SK-N-SH treated with all-trans-retinoic acid at 6 μM for 48 hours (cell line): ENCODE measurements at regions not wholly inside any gene's neighbourhood (a gene's known extent, or its start where the extent isn't known, plus 50 kb on each side); places are given as distances from the start of the nearest gene placed in this dataset.

ENCODE experiments used
- ATAC-seq: fragments of 200-7000 bp; cut with Tn5 transposase; 3 replicates; pipeline ENCODE4 v1.9.1; 2020; ENCODE audit warnings: mild to moderate bottlenecking, moderate library complexity
- BACH2 ChIP-seq: fragments of 250-450 bp; sonication (Bioruptor Pico); IDR thresholded peaks from 2 replicates; pipeline ENCODE4 v1.9.0; 2021; ENCODE audit warnings: mild to moderate bottlenecking, borderline replicate concordance
- CREB5 ChIP-seq: fragments of 250-450 bp; sonication (Bioruptor Pico); IDR thresholded peaks from 2 replicates; pipeline ENCODE4 v1.5.1; 2020; ENCODE audit warnings: low read depth, mild to moderate bottlenecking, moderate library complexity
- CSDC2 ChIP-seq: fragments of 250-450 bp; sonication (Bioruptor Pico); IDR thresholded peaks from 2 replicates; pipeline ENCODE4 v1.5.0; 2020; ENCODE audit warnings: mild to moderate bottlenecking, moderate library complexity
- CSRNP3 ChIP-seq: fragments of 250-450 bp; sonication (Bioruptor Pico); IDR thresholded peaks from 2 replicates; pipeline ENCODE4 v1.5.1; 2021; ENCODE audit warnings: mild to moderate bottlenecking, moderate library complexity
- GLIS3 ChIP-seq: fragments of 250-450 bp; sonication (Bioruptor Pico); IDR thresholded peaks from 2 replicates; pipeline ENCODE4 v1.5.0; 2020; ENCODE audit warnings: mild to moderate bottlenecking, moderate library complexity
- ISL1 ChIP-seq: fragments of 250-450 bp; sonication (Bioruptor Pico); IDR thresholded peaks from 2 replicates; pipeline ENCODE4 v2.1.2; 2022; ENCODE audit warnings: mild to moderate bottlenecking, moderate library complexity
- OSR1 ChIP-seq: fragments of 250-450 bp; sonication (Bioruptor Pico); IDR thresholded peaks from 2 replicates; pipeline ENCODE4 v1.8.0; 2022; ENCODE audit warnings: moderate library complexity, mild to moderate bottlenecking, inconsistent platforms
- PATZ1 ChIP-seq: fragments of 250-450 bp; sonication (Bioruptor Pico); IDR thresholded peaks from 2 replicates; pipeline ENCODE4 v1.8.0; 2020; ENCODE audit warnings: mild to moderate bottlenecking, moderate library complexity, borderline replicate concordance
- PPARA ChIP-seq: fragments of 250-450 bp; sonication (Bioruptor Pico); IDR thresholded peaks from 2 replicates; pipeline ENCODE4 v1.5.0; 2020; ENCODE audit warnings: mild to moderate bottlenecking, borderline replicate concordance
- RARB ChIP-seq: fragments of 250-450 bp; sonication (Bioruptor Pico); IDR thresholded peaks from 2 replicates; pipeline ENCODE4 v1.8.0; 2021; ENCODE audit warnings: mild to moderate bottlenecking, moderate library complexity
- SNAI2 ChIP-seq: fragments of 250-450 bp; sonication (Bioruptor Pico); IDR thresholded peaks from 2 replicates; pipeline ENCODE4 v1.5.0; 2020; ENCODE audit warnings: mild to moderate bottlenecking, moderate library complexity
- TOX ChIP-seq: fragments of 250-450 bp; sonication (Bioruptor Pico); IDR thresholded peaks from 2 replicates; pipeline ENCODE4 v1.8.0; 2021; ENCODE audit warnings: mild to moderate bottlenecking, moderate library complexity, borderline replicate concordance
- TSHZ2 ChIP-seq: fragments of 250-450 bp; sonication (Bioruptor Pico); IDR thresholded peaks from 2 replicates; pipeline ENCODE4 v1.5.0; 2020; ENCODE audit warnings: mild to moderate bottlenecking, moderate library complexity
- ZC3H10 ChIP-seq: fragments of 250-450 bp; sonication (Bioruptor Pico); IDR thresholded peaks from 2 replicates; pipeline ENCODE4 v1.5.1; 2021; ENCODE audit warnings: mild to moderate bottlenecking, moderate library complexity
- ZFP30 ChIP-seq: fragments of 450-650 bp; formaldehyde crosslinking; IDR thresholded peaks from 2 replicates; pipeline ENCODE4 v1.5.0; 2022; ENCODE audit warnings: mild to moderate bottlenecking, moderate library complexity
- ZNF70 ChIP-seq: fragments of 450-650 bp; formaldehyde crosslinking; IDR thresholded peaks from 2 replicates; pipeline ENCODE4 v1.5.0; 2020; ENCODE audit warnings: mild to moderate bottlenecking, moderate library complexity

- TF ChIP-seq CSRNP3 = no peak
- TF ChIP-seq, all 23 proteins: peak for 0
Measured at GRCh38 chr2:35391736-35392442, 963.7 kb upstream of the CRIM1 start (continued).

GRCh38 chr2:35378791-35379190 lies 976.8 kb upstream of the CRIM1 start:
- no peak for TF ChIP-seq CREB5 (CRISPR knock-in tag)
- no peak for TF ChIP-seq TSHZ2 (CRISPR knock-in tag)
- TF ChIP-seq RARB (CRISPR knock-in tag) = no peak
- TF ChIP-seq ZFP30 (CRISPR knock-in tag) = no peak
- TF ChIP-seq BACH2 = no peak
- no peak for TF ChIP-seq CSRNP3
- TF ChIP-seq PATZ1 (CRISPR knock-in tag) = no peak
- TF ChIP-seq GLIS3 = no peak
- no peak for TF ChIP-seq ZC3H10
- TF ChIP-seq SNAI2 = no peak
- no peak for TF ChIP-seq TOX (CRISPR knock-in tag)
- ATAC-seq = no peak

- no peak for ATAC-seq
- no peak for TF ChIP-seq OSR1
- TF ChIP-seq GLIS3 = no peak
- TF ChIP-seq CSDC2 = no peak
- TF ChIP-seq ZNF70 = no peak
- TF ChIP-seq TOX (CRISPR knock-in tag) = no peak
- TF ChIP-seq RARB (CRISPR knock-in tag) = no peak
- no peak for TF ChIP-seq ISL1
- no peak for TF ChIP-seq BACH2
- TF ChIP-seq TSHZ2 (CRISPR knock-in tag) = no peak
- no peak for TF ChIP-seq CREB5 (CRISPR knock-in tag)
- no peak for TF ChIP-seq PPARA (CRISPR knock-in tag)
- TF ChIP-seq SNAI2 = no peak
Measured at GRCh38 chr2:35374845-35375244, 980.7 kb upstream of the CRIM1 start.
